Right renal pelvis (tissue), 4 donors: ENCODE measurements at regions not wholly inside any gene's neighbourhood (a gene's known extent, or its start where the extent isn't known, plus 50 kb on each side); places are given as distances from the start of the nearest gene placed in this dataset.

ENCODE experiments used
- DNase-seq, 4 donors: peaks; one replicate each; pipeline ENCODE4 v3.0.0-alpha.2; 2013; ENCODE audit warnings: low read depth in 4 of 4, low spot score in 3 of 4, missing footprints in 1 of 4

- no peak for DNase-seq
Measured at GRCh38 chr4:124478470-124478869, 234.1 kb downstream of the ANKRD50 start.

- DNase-seq = no peak
Measured at GRCh38 chr4:124480061-124480460, 232.5 kb downstream of the ANKRD50 start.

DNA sequence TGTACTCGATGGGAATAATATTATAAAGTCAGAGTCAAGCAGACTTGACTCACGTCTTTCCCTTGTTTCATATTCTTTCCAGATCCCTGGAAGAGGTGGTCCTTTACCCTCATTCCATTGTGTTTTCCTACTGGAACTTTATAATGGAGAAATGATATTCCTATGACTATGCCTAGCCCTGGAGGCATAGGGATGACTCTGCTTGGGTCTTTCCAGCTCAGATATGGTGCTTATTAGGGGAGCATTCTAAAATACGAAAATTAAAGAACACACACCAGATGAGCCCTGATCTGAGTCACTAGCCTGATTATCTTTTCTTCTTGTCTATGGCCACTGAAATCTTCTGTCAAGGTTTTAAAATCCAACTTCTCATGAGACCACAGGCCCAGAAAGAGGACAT is 231.4 kb downstream of the ANKRD50 start:
- no peak for DNase-seq

- no peak for DNase-seq
Measured at GRCh38 chr4:124483048-124483906, 229.3 kb downstream of the ANKRD50 start.

GRCh38 chr4:124484008-124484407 is 228.5 kb downstream of the ANKRD50 start:
- no peak for DNase-seq

GRCh38 chr4:124484940-124485339 is 227.6 kb downstream of the ANKRD50 start:
- no peak for DNase-seq

- DNase-seq = no peak
Measured at GRCh38 chr4:124486423-124486822, 226.1 kb downstream of the ANKRD50 start.

GRCh38 chr4:124487651-124488050 is 224.9 kb downstream of the ANKRD50 start:
- DNase-seq = no peak

DNA sequence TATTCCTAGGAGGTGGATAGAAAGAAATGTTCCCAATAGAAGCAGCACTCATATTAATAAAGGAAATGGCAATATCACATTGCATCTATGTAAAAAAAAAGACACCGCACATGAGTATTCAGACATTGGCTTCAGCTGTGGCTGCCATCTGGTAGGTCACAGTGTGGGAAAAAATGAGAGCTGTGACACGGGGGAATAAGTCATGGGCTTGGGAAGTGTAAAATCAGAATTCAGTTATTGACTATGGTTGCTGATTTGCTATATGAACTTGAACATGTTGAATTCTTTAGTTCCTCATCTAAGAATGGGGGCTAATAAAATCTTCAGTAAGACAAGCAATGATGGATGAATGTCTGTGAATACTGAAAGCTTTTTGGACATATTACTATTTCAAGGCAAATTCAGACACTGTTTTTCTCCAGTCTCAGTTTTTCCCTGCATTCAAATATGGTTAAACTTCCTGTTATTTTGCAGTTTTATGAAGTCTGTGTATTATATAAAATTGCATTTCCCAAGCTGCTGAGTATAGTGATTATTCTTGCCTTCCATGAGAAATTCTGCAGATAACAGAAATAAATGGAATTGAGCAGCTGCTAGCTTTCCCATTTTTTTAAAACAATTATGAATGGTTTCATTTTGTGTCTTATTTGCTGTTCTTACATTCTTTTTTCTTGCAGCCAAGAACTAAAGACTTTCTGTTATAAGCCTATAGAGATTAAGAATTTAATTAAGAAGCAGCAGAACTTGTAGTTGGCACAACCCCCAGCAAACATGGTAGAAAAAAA is 221.0 kb downstream of the ANKRD50 start:
- no peak for DNase-seq

- no peak for DNase-seq
Measured at GRCh38 chr4:124499261-124499660, 213.3 kb downstream of the ANKRD50 start.

DNA sequence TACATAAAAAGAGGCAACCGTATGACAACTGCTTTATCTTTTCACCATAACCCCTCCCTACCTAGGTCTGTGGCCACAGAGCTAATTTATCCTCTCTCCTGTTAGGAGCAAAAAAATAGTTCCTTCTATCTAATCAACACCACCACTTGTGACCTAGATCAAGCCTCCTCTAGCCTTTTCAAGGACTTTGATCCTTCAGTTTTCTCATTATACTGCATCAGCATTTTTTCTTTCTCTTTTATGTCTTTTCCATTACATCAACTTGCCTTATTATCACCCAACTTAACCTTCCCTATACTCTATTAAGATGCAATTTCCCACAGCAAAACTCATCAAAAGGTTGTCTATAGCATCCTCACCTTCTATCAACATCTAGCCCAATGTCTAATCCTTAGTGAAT is 211.0 kb downstream of the ANKRD50 start:
- no peak for DNase-seq

DNA sequence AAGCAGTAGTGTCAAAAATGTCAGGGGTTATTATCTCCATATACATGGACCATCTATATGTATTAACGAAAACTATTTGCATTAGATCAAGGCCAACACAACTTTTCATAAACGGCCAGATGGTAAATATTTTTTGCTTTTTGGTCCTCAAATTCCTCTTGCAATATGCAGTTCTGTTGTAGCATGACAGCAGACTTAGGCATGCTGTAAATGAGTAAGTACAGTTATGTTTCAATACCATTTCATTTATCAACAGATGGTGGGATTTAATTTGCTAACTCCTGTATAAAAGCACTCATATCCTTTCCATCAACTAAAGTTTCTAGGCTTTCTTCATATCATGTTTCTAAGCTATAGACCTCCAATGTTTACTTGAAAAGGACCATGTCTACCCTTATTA is 208.1 kb downstream of the ANKRD50 start:
- no peak for DNase-seq

DNA sequence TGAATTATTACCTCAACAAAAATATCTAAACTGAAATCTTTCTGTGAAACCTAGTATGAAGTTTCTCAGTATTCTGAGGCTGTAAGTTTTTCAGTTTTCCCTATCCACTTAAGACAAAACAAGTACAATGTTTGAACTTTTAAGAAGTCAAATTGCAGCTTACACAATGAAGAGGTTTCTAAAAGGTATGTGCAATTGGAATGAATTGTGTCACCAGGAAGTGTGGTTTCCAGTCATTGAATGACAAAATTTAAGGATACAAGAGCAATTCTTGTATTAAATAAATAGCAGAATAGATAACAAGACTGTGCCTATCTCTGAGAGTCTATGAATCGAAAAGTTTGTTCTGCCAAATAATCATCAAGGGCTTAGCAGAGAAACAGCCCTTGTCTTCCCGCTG is 207.3 kb downstream of the ANKRD50 start:
- DNase-seq = no peak

GRCh38 chr4:124509151-124509550 is 203.4 kb downstream of the ANKRD50 start:
- no peak for DNase-seq

DNA sequence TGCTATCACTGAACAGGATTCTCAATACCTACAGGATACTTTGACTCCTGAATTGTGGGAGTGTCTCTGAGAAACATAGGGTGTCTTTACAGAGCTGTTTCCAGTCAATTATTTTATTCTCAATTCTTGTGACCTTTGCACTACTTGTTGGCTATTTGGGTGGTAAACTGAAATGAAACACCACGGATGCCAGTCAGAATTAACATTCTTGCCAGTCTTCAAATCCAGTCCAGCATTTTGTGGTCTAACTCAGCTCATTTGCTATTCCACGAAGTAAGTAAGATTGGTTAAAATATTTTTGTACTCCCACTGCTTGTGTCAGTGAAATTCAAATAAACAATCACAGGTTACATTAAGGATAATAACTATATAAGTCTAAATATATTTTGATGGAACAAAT is 197.9 kb downstream of the ANKRD50 start:
- DNase-seq = no peak

- DNase-seq = no peak
Measured at GRCh38 chr4:124515591-124515990, 196.9 kb downstream of the ANKRD50 start.

GRCh38 chr4:124519196-124519595 is 193.3 kb downstream of the ANKRD50 start:
- DNase-seq = no peak

GRCh38 chr4:124523816-124524215 is 188.7 kb downstream of the ANKRD50 start:
- DNase-seq = no peak

GRCh38 chr4:124525524-124525923 is 187.0 kb downstream of the ANKRD50 start:
- no peak for DNase-seq

GRCh38 chr4:124526331-124526730 is 186.2 kb downstream of the ANKRD50 start:
- peak in 3 of 4 donors; percentile 11 to 34 (median 16) for DNase-seq

DNA sequence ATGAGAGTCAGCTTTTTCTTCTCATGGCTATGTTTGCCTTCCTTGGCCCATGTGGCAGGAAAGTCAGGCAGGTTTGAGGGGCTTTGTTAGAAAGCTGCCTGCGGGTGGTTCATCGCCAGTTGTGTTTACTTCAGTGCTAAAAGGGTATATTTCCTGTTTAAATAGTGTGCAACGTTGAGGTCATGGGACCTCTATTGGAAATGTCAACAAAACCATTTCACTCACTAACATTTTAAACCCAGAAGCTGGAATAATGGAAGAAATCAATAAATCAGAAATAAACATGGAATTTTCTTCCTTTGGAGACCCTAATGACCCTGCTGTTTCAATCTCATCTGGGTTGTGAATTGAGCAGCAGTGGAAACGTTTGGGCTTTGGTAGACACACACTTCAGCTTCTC is 185.8 kb downstream of the ANKRD50 start:
- DNase-seq = peak in 2 of 4 donors; percentile 8 to 38

DNA sequence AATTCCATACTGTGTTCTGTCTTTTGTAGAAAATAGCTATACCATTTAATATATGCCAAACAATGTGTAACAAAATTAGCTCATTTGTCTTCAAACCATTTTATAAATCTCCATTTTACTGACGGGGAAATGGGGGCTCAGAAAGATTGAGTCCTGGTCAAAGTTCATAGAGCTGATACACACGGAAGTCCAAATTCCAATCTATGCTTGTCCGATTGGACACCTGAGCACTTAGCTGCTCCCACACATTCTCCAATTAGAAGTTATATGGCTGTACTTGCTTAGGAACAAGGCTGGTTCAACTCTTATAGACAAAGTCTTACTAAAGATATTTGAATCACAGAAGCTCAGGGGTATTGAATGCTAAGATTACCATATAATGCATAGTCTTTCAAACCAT is 185.2 kb downstream of the ANKRD50 start:
- DNase-seq = no peak
